ENCODE measurements at regions not wholly inside any gene's neighbourhood (a gene's known extent, or its start where the extent isn't known, plus 50 kb on each side); places are given as distances from the start of the nearest gene placed in this dataset.

- no peak for TF ChIP-seq POLR2A (IDR thresholded peaks at IDR 0.05)
- TF ChIP-seq CTCF (IDR thresholded peaks at IDR 0.05), result no peak
Observed at GRCh38 chr18:6489977-6490376, 75.3 kb upstream of the L3MBTL4 start.
